ENCODE measurements at regions not wholly inside any gene's neighbourhood (a gene's known extent, or its start where the extent isn't known, plus 50 kb on each side); places are given as distances from the start of the nearest gene placed in this dataset.

GRCh38 chr4:106854569-106855351 lies 181.4 kb downstream of the DKK2 start:
- TF ChIP-seq FOXM1 (IDR thresholded peaks at IDR 0.05; ENCODE audit: borderline replicate concordance, low read depth) = no peak
- TF ChIP-seq TCF12 (IDR thresholded peaks at IDR 0.05; ENCODE audit: low read depth) = no peak
- TF ChIP-seq ZBTB7A (IDR thresholded peaks at IDR 0.05; ENCODE audit: low read depth) = no peak
- no peak for TF ChIP-seq TEAD4 (IDR thresholded peaks at IDR 0.05)
- no peak for TF ChIP-seq USF1 (IDR thresholded peaks at IDR 0.05)
- no peak for TF ChIP-seq NFIC (IDR thresholded peaks at IDR 0.05)
- no peak for TF ChIP-seq EGR1 (IDR thresholded peaks at IDR 0.05)
- no peak for TF ChIP-seq CREB1 (IDR thresholded peaks at IDR 0.05; ENCODE audit: low read depth)
- no peak for TF ChIP-seq REST (IDR thresholded peaks at IDR 0.05; ENCODE audit: low read depth)
- TF ChIP-seq YY1 (IDR thresholded peaks at IDR 0.05; ENCODE audit: low read depth) = no peak
- no peak for TF ChIP-seq MAX (IDR thresholded peaks at IDR 0.05)
- TF ChIP-seq EP300 (IDR thresholded peaks at IDR 0.05; ENCODE audit: borderline replicate concordance) = no peak
- no peak for TF ChIP-seq TAF1 (IDR thresholded peaks at IDR 0.05; ENCODE audit: low read depth)
- TF ChIP-seq RAD21 (IDR thresholded peaks at IDR 0.05; ENCODE audit: low read depth) = no peak
- TF ChIP-seq CEBPB (IDR thresholded peaks at IDR 0.05) = no peak

GRCh38 chr4:106852426-106852825 lies 183.7 kb downstream of the DKK2 start:
- no peak for TF ChIP-seq CREB1 (IDR thresholded peaks at IDR 0.05; ENCODE audit: low read depth)

GRCh38 chr4:106851726-106852125 lies 184.4 kb downstream of the DKK2 start:
- no peak for TF ChIP-seq EGR1 (IDR thresholded peaks at IDR 0.05)
- no peak for TF ChIP-seq TEAD4 (IDR thresholded peaks at IDR 0.05)
- no peak for TF ChIP-seq CEBPB (IDR thresholded peaks at IDR 0.05)
- no peak for TF ChIP-seq CREB1 (IDR thresholded peaks at IDR 0.05; ENCODE audit: low read depth)
- no peak for TF ChIP-seq YY1 (IDR thresholded peaks at IDR 0.05; ENCODE audit: low read depth)
- no peak for TF ChIP-seq TCF12 (IDR thresholded peaks at IDR 0.05; ENCODE audit: low read depth)
- no peak for TF ChIP-seq EP300 (IDR thresholded peaks at IDR 0.05; ENCODE audit: borderline replicate concordance)
- no peak for TF ChIP-seq NFIC (IDR thresholded peaks at IDR 0.05)
- no peak for TF ChIP-seq FOXM1 (IDR thresholded peaks at IDR 0.05; ENCODE audit: borderline replicate concordance, low read depth)
- TF ChIP-seq REST (IDR thresholded peaks at IDR 0.05; ENCODE audit: low read depth) = no peak
- no peak for TF ChIP-seq RAD21 (IDR thresholded peaks at IDR 0.05; ENCODE audit: low read depth)
- no peak for TF ChIP-seq TAF1 (IDR thresholded peaks at IDR 0.05; ENCODE audit: low read depth)
- no peak for TF ChIP-seq MAX (IDR thresholded peaks at IDR 0.05)
- no peak for TF ChIP-seq USF1 (IDR thresholded peaks at IDR 0.05)
- TF ChIP-seq ZBTB7A (IDR thresholded peaks at IDR 0.05; ENCODE audit: low read depth) = no peak

- no peak for TF ChIP-seq MAX (IDR thresholded peaks at IDR 0.05)
- no peak for TF ChIP-seq FOXM1 (IDR thresholded peaks at IDR 0.05; ENCODE audit: borderline replicate concordance, low read depth)
- TF ChIP-seq USF1 (IDR thresholded peaks at IDR 0.05) = no peak
- no peak for TF ChIP-seq TCF12 (IDR thresholded peaks at IDR 0.05; ENCODE audit: low read depth)
- TF ChIP-seq ZBTB7A (IDR thresholded peaks at IDR 0.05; ENCODE audit: low read depth) = no peak
- TF ChIP-seq REST (IDR thresholded peaks at IDR 0.05; ENCODE audit: low read depth) = no peak
- TF ChIP-seq EGR1 (IDR thresholded peaks at IDR 0.05) = no peak
Measured at GRCh38 chr4:106850691-106851090, 185.4 kb downstream of the DKK2 start.

Data from Ishikawa (cell line).